HG02763 (cell line): ENCODE measurements at regions not wholly inside any gene's neighbourhood (a gene's known extent, or its start where the extent isn't known, plus 50 kb on each side); places are given as distances from the start of the nearest gene placed in this dataset.
"Not testable (repeated sequence)": the region's sequence is repeated elsewhere in the genome, so short reads cannot be mapped to it uniquely, and the experiment has no call there.

Experiments
- ATAC-seq: cut with Tn5 transposase; IDR thresholded peaks from one replicate; pipeline ENCODE4 v1.9.1; 2021; ENCODE audit warnings: mild to moderate bottlenecking, moderate library complexity; ENCODE audit not compliant: unreplicated experiment

DNA sequence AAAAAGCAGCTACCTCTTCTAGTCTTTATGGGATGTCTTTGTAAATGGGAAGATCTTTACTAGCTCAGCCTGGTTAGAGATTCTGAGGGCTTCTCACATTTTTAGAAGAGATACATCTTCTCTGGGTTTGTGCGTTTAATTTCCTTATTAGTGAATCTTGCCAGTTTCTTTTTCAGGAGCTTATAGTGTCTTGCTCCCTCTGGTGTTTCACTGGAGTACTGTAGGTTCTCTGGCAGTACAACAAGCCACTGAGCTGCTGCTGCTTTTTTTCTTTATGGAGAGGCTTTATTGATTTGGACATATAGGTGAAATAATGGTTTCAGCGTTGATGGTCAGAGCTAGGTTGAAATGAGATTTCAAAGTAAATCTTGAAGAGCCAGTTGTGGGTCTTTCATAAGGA lies 82.9 kb downstream of the LAS1L start:
- peak; percentile 70 for ATAC-seq

- no peak for ATAC-seq
Measured at GRCh38 chrX:65420154-65420553, 114.4 kb downstream of the LAS1L start.

DNA sequence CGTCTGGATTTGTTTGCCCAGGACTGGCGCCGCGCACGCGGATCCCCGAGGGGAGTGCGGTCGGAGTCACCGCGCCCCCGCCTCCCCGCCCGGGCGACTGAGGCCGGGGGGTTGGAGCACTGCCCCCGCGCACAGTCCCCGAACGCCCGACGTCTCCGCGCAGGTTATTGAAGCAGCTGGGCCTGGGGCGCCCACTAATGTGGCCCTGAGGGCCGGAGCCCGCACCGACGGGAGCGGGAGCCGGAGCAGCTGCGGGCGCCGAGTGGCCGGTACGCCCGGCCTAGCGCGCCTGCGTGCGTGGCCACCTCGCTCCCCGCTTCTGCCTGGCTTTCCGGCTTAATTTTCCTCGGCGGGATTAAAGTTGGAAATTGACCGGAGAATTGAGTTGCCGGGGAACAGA lies 126.9 kb downstream of the LAS1L start:
- not testable (repeated sequence) for ATAC-seq

- ATAC-seq: no peak
Measured at GRCh38 chrX:65407157-65407626, 127.4 kb downstream of the LAS1L start.

DNA sequence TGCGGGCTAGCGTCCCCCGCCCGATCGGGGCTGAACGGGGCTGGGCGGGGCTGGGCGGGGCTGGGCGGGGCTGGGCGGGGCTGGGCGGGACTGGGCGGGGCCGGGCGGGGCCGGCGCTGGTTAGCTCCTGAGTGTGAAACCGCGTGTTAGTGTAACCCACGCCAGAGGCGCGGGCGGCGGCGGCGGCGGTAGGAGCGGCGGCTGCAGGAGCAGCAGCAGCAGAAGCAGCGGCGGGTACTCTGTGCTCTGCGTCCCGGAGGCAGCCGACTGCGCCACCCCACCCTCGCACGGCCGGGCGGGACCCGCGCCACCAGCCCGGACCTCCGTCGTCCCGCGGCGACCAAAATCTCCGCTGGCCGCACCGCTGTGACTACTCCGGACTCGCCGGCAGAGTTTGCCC lies 128.1 kb downstream of the LAS1L start:
- no peak for ATAC-seq

GRCh38 chrX:65392284-65392683 lies 142.3 kb downstream of the LAS1L start:
- ATAC-seq: no peak

DNA sequence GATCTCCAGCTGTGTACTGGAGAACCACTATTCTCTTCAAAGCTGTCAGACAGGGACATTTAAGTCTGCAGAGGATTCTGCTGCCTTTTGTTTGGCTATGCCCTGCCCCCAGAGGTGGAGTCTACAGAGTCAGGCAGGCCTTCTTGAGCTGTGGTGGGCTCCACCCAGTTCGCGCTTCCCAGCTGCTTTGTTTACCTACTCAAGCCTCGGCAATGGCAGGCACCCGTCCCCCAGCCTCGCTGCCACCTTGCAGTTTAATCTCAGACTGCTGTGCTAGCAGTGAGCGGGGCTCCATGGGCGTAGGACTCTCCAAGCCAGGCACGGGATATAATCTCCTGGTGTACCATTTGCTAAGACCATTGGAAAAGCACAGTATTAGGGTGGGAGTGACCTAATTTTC lies 145.5 kb downstream of the LAS1L start:
- ATAC-seq: not testable (repeated sequence)
